SKM-1 (cell line): ENCODE measurements at regions not wholly inside any gene's neighbourhood (a gene's known extent, or its start where the extent isn't known, plus 50 kb on each side); places are given as distances from the start of the nearest gene placed in this dataset.

Experiments used
- DNase-seq: peaks from one replicate; lab custom pipeline; 2025; ENCODE audit not compliant: unreplicated experiment; lab: John Stamatoyannopoulos, UW

- no peak for DNase-seq
Observed at GRCh38 chr1:56197946-56198345, 381.4 kb downstream of the PLPP3 start.

GRCh38 chr1:56196839-56197238, 382.5 kb downstream of the PLPP3 start:
- no peak for DNase-seq

GRCh38 chr1:56194701-56195300, 384.6 kb downstream of the PLPP3 start:
- DNase-seq: no peak

- DNase-seq: no peak
Observed at GRCh38 chr1:56193656-56194055, 385.7 kb downstream of the PLPP3 start.

- no peak for DNase-seq
Observed at GRCh38 chr1:56191369-56191768, 388.0 kb downstream of the PLPP3 start.

GRCh38 chr1:56190806-56191365, 388.5 kb downstream of the PLPP3 start:
- DNase-seq: no peak

DNA sequence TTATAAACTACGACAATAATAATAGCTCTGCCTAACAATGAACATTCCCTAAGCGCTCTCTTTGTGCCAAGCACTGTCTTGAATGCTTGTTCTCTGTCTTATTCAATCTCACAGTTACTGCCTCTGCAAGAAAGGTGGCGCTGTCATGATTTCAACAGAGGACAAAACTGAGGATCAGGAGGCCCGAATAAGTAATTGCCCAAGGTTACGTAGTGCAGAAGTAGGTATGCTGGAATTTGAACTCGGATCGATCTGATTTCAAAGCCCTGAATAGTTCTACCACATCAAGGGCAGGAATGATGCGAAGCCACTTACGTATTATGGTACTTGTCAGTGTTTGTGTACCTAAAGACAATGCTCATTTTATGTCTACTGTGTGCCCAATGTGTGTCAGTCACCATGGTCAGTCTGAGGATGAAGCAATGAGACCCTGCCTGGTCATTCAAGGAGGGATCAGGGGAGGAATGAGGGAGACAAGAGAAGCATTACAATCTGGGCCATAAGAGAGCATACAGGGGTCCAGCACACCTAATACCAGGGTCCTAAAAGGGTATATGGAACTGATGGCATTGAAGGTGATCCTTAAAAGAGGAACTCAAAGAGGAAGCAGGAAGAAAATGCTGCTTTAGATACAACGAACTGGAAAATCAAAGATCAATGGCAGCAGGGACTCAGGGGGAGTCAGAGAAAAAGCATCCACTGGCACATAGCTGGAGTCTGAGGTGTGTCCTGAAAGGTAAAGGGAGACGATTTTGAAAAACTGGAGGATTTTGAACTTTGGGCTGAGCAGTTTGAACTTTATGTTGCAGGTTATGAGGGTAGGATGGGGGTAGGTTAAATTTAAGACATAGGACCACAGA, 389.2 kb downstream of the PLPP3 start:
- DNase-seq: no peak

GRCh38 chr1:56189454-56189853, 389.9 kb downstream of the PLPP3 start:
- DNase-seq: no peak

DNA sequence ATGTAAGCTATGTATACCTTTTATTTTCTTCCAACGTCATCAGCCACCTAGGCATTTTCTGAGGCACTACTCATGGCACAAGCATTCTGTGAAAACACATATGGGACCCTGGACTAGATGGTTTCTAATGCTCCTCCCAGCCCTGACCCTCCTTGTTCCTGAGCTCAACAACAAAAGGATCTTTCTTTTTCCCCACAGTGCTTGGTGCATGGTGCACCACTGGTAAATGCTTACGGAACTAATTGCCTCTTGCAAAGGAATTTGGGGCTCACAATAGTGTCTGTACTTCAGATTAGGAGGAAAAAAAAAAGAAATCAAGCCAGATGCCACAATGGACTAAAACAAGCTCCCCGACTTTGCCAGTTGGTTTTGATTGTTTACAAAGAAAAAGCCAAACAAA, 390.5 kb downstream of the PLPP3 start:
- DNase-seq: no peak

- no peak for DNase-seq
Observed at GRCh38 chr1:56188221-56188620, 391.1 kb downstream of the PLPP3 start.

- no peak for DNase-seq
Observed at GRCh38 chr1:56187405-56187804, 392.0 kb downstream of the PLPP3 start.

DNA sequence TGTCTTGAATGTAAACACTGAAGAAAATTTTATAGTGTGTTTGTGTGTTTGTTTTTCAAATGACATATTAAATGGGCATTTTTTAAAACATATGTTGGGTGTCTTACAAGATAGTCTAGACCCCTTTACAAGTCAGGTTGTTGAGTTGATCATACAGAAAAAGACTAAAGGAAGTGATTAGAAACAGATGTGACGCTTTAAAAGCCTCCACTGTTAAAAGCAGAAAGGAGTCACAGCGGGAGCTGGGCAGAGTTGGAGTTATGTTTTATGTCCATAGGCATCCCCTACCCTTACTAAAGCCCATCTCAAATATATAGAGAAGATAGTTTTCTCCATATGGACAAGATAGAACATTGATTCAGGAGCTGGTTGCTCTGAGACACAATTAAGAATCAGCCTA, 393.9 kb downstream of the PLPP3 start:
- DNase-seq: no peak

DNA sequence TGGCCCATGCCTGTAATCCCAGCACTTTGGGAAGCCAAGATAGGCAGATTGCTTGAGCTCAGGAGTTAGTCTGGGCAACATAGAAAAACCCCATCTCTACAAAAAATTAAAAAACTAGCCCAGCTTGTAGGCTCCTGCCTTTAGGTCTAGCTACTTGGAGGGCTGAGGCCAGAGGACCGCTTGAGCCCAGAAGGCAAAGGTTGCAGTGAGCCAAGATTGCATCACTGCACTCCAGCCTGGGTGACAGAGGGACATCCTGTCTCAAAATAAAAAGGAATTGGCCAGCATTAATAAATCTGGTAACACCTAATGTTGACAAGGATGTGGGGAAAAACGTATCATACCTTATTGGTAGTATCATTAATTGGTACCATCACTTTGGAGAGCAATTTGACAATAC, 396.2 kb downstream of the PLPP3 start:
- DNase-seq: no peak

GRCh38 chr1:56180520-56181190, 398.7 kb downstream of the PLPP3 start:
- DNase-seq: no peak

GRCh38 chr1:56179543-56179942, 399.8 kb downstream of the PLPP3 start:
- DNase-seq: no peak

DNA sequence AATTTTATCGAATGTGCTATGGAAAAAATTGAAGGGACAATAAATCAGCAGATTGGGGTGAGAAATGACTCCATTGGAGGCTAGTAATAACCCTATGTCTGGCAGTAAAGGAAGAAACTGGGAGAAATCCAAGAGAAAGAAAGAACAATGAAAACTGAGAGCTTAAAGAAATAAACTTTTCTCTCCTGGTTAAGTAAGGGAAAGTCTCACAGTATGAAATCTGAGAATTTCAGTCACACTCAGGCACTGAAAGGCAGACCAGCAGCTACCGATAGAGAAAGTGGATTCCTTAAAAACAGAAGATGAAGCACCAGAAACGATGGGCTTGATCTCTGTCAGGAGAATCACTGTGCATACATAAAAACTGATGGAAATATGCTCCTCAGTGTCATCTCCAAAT, 404.2 kb downstream of the PLPP3 start:
- DNase-seq: no peak

DNA sequence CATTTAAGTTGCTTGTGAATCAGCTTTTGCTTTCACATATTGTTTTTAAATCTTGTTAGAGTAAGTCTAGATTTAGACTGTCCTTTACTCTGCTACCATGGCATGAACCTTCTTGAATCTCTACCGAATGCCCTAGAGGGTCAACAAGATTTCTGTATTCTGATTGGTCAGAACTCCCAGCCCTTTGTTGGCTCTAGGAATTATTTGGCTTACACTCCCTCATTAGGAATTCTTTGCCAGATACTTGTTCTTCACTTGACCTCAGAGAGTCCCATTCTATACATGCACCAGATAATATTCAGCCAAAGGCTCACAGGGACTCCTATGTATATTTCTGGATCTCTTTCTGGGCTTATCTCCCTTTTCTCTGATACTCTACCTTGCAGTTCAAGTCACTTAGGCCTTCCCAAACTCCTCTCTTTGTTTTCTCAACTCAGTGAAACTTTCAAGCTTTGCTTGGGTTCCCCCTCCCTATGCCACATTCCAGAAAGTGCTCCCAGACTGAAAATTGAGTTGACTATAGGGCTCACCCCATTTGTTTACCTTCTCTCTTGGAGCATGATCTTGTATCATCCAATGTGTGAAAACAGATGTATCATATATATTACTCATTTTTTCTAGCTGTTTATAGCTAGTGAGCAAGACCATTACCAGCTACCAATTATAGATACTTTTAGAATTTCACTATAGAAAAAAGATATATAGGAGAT, 405.0 kb downstream of the PLPP3 start:
- no peak for DNase-seq

DNA sequence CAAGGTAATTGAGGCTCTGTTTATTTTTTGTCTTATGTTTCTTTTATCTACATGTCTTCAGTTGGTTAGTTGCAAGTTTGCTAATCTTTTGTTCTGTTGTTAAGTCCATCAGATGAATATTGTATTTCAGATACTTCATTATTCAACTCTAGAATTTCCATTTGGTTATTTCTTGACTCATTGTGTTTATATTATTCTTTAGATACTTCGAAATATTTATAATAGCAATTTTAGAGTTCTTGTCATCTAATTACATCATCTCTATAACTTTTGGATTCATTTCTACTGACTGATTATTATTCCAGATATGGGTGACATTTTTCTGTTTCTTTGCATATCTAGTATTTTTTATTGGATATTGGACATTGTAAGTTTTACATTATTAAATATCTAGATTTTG, 405.6 kb downstream of the PLPP3 start:
- no peak for DNase-seq

- DNase-seq: no peak
Observed at GRCh38 chr1:56171670-56172069, 407.7 kb downstream of the PLPP3 start.

- no peak for DNase-seq
Observed at GRCh38 chr1:56170784-56171320, 408.5 kb downstream of the PLPP3 start.

DNA sequence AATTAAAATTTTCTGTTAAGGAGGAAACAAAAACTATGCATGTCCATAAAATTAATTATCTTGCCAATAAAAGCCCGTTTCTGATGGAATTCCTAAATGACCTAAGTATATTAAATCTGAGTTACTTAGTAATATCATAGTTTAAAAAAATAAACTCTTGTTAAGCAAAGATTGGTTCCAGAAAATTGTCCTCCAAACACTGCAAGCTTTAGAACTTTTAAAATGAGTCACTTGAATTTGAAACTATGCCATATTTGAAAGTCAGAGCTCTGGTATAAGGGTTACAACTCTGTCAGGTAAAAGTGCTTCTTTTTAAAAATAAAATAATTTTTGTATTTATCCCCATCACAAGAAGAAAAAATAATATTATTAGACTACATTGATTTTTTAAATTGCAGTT, 409.5 kb downstream of the PLPP3 start:
- DNase-seq: no peak
